ENCODE measurements at regions not wholly inside any gene's neighbourhood (a gene's known extent, or its start where the extent isn't known, plus 50 kb on each side); places are given as distances from the start of the nearest gene placed in this dataset.

GRCh38 chr3:72338082-72338941 lies 509.9 kb downstream of the SHQ1 start:
- peak; percentile 75 for DNase-seq

GRCh38 chr3:72337480-72337855 lies 510.8 kb downstream of the SHQ1 start:
- DNase-seq, result no peak

DNA sequence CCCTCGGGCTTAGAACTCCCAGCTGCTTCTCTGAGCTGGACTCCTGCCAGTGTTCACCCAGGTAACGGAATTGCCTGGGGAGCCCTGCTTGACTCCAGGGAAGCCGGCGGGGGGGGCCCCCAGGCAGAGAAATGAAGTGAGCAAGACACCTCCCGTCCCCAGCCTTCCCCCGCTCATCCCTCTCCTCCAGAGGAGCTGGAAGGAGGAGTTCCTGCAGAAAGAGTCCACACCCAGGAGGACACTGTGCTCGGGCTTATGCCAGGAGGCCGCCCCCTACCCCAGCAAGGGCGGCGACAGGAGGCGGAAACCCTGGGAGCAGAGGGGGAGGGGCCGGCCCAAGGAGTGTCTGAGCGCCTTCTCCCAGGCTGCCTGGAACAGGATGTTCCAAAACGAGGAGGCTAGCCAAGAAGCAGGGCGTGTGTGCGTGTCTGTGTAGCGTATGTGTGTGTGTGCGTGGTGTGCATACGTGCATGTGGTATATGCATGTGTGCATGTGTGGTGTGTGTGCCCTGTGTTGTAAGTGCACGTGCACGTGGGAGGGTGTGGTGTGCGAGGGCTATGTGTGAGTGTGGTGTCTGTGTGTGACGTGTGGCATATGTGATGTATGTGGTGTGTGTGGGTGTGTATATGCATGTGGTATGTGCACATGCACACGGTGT lies 511.3 kb downstream of the SHQ1 start:
- no peak for DNase-seq

DNA sequence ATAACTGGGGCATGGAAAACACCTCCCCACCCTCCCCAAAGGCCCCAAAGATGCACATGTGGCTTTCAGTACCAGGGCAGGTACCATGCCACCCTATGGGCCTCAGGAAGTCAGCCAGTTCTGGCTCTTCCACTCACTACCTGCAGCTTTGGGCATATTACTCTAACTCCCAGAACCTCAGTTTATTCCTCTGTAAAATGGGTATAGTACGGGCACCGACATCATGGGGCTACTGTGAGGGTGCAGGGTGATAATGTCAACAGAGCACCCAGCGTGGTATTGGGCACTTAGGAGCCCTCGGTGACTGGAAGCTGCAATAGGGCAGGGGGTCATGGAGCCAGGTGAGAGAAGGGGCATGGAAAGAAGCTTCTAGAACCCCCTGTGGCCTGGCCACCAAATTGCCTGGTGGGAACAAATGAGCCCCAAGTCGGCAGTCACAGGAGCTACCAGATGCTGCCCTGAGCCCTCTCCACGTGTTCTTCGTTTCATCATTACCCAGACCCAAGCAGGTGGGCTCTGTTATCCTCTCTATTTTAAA lies 512.1 kb downstream of the SHQ1 start:
- no peak for DNase-seq

GRCh38 chr3:72335458-72336095 lies 512.7 kb downstream of the SHQ1 start:
- DNase-seq, result no peak

GRCh38 chr3:72334681-72335457 lies 513.4 kb downstream of the SHQ1 start:
- DNase-seq, result no peak

- no peak for DNase-seq
Observed at GRCh38 chr3:72332689-72333088, 515.6 kb downstream of the SHQ1 start.

DNA sequence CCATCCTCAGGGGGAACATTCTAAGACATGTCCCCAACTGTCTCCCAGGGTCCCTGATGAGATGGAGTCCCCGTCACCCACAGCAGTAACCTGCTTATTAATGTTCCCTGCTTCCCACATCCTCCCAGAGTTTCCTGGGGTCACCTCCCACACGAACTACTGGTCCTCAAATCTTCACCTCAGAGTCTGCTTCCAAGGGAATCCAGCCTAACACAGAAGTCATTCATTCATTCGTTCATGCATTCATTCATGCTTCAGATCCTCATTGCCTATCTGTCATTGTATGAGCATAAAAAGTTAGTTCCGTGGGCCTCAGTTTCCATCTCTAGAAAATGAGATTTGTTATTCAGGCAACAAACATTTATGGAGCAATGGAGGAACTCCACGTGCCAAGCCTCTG lies 516.2 kb downstream of the SHQ1 start:
- no peak for DNase-seq

DNA sequence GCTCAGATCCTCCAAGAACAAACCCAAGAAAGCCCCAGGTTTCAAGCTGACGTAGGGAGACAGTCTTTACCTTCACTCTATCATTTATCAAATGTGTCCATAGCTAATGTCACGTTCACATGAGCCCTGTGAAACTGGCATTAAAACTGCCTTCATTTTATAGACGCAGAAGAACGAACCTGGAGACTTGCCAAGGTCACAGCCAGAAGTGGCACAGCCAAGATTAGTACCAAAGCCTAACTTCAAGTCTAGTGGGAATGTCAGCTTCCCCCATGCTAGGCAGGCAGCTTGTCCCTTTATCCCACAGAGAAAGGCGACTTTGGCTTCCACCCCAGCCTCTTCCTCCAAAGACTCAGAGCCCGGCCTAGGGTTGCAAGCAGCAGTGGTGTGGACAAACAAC lies 517.2 kb downstream of the SHQ1 start:
- no peak for DNase-seq

- no peak for DNase-seq
Observed at GRCh38 chr3:72329354-72329753, 518.9 kb downstream of the SHQ1 start.

GRCh38 chr3:72328755-72329277 lies 519.4 kb downstream of the SHQ1 start:
- no peak for DNase-seq

DNA sequence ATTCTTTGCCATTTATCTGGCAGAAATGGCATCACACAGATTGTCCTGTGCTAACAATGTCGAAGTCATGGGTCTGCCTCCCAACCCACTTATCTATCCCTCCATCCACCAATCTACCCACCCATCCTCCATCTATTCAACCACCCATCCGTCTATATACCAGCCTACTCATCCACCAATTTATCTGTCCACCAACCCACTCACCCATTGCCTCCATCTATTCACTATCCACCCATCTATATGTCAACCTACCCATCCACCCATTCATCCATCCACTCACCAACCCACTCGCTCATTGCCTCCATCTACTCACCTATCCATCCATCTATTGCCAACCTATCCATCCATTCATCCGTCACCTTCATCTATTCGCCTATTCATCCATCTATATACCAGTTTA lies 521.2 kb downstream of the SHQ1 start:
- no peak for DNase-seq

DNA sequence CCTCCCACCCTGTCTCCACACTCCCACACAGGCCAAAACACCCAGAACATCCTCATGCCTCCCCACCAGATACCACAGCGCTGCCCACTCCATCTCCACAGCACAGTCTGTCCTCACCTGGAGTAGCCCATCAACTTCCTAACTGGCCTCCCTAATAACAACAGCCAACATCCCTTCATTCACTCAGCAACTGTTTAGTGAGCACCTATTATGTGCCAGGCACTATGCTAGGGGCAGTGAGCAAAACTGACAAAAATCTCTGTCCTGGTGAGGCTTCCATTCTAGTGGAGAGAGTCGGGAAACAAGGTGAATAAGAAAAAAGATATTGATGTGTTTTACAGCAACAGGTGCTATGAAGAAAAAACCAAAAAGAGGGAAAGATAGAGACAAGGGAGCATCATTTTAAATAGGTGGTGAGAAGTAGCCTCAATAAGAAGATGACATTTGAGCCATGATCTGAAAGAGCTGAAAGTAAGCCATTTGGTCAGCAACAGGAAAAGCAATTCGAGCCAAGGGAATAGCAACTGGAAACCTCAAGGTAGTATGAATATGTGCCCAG lies 523.9 kb downstream of the SHQ1 start:
- no peak for DNase-seq

DNA sequence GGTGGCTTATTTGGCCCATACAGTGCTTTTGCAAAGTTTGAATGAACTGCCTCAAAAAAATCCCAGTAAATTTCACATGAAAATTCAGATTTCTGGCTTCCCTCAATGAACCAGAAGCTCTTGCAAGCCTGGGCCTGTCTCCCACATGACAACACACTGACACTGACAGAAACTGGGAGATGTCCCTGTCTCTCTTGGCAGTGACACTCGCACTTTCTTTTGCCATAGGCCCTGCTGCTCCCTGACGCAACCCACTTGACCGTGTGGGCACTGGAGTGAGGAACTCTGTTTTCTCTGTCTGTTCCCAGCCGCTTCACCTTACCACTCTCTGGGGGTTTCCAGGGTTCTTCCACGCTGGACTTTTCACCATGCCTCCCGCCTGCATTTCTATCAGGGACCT lies 524.5 kb downstream of the SHQ1 start:
- DNase-seq, result no peak

GRCh38 chr3:72322264-72322976 lies 525.8 kb downstream of the SHQ1 start:
- DNase-seq, result no peak

DNA sequence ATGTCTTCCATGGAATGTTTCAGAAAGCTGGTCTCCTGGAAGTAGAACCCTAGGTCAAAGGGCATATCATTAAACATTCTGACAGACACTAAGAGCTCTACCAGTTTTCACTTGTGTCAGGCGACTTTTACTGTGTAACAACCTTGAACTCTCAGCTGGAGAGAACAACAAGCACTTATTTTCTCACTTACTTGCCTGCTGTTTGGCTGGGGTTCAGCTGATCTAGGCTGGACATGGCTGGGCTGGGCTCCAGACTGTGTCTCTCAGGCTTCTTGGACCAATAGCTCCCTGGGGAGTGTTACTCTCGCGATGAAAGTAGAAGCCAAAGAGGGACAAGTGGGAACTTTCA lies 527.3 kb downstream of the SHQ1 start:
- DNase-seq, result no peak

DNA sequence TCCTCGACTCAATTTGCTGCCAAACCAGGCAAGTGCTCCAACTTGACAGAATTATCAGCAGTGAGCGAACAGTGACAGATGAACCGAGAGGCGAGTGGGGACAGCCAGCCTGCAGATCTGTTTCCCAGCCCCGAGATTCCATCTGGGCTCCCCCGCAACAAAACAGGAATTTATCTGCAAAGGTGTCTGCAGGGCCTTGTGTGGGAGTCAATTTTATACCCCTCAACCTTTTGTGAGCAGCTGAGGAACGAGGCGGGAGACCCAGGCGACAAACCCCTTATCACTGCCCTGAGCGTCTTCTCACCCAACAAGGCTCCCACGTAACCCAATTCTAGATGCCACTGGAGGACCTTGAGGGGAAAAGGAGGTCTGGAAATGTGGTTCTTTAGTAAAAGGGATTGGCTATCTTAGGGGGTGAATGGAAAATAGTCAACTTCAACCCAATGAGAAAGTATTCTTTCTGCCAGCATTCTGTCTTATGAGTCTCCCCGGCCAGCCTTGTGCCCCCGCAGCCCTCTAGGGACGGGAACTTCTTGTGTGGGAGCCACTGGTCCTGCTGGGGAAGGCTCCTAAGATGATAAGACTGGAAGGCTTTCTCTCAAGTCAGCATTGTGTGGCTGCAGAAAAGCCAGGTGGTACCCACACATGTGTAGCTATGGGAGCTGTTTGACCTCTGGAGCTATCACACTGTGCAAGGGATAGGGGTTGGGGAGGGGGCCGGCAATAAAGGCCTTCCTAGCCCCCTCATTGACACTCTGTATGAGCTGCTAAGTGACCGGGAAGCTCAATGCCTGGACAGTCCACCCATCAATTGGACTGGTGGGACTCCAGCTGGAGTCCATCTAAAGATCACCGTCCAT lies 527.9 kb downstream of the SHQ1 start:
- no peak for DNase-seq

DNA sequence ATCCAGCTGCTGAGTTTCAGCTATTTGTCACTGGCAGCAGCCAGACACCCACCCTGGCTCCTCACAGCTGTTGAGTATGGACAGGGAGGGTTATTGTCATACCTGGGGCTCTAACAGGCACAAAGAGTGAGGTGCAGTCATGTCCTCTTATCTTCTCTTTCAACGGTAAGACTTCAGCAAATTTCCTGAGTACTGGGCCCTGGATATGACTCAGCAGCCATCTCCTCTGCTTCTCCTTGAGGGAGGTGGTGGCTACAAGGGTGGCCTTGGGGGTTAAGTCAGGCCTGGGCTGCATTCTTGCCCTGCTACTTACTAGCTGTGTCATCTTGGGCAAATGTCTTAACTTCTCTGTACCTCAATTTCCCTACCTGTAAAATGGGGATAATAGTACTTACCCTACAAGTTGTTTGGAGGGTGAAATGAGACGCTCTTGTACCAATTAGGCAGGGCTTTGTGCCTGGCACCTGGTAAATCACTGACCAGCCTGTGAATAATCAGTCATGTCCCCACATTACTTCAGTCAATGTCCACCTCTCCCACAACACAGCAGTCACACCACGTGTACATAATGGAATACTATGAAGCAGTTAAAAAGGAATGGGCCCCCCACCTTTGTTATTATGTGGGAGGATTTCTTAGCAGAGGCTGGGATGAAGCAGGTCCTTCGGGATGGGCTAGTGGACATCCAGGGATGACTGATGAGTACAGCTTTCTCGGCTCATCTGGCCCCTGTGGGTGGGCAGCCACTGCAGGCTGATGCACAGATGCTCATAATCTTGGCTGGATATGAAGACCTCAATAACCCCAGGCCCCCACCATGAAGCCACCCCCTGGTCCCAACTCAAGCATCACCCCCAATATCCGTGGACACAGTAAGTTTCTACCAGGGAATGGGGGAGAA lies 528.8 kb downstream of the SHQ1 start:
- DNase-seq, result no peak

DNA sequence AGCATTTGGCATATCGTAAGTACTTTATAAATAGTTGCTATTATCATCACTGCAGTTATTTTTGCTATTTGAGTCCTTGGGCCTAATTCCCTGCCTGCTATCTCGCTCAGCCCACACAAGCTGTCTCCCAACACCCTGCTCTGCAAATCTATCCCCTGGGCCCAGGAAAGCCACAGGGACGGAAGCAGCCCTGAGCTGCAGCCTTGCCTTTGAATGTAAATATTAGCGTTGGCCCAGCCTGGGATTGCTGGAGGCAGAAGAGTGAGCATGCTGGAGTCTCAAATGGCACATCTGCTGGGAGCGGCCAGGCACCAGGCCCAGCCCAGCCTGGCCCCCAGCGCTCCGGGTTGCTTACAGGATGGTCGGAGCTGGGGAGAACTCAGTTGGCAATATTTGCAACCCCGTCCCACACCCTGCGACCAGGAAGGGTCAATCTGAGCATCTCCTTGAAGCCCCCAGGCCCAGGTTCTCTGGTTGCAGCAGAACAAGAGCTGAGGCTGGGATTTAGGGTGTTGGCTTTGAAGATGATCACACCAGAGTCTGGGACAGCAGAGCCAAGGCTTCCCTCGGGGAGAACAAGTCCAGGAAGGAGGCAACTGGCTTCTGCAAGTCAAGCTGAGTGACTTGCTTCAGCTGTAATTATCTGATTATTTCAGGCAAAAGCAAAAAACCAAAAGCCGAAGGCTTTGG lies 529.6 kb downstream of the SHQ1 start:
- no peak for DNase-seq

Measured in kidney glomerular epithelial cell (primary cell).